ENCODE measurements at regions not wholly inside any gene's neighbourhood (a gene's known extent, or its start where the extent isn't known, plus 50 kb on each side); places are given as distances from the start of the nearest gene placed in this dataset.

DNA sequence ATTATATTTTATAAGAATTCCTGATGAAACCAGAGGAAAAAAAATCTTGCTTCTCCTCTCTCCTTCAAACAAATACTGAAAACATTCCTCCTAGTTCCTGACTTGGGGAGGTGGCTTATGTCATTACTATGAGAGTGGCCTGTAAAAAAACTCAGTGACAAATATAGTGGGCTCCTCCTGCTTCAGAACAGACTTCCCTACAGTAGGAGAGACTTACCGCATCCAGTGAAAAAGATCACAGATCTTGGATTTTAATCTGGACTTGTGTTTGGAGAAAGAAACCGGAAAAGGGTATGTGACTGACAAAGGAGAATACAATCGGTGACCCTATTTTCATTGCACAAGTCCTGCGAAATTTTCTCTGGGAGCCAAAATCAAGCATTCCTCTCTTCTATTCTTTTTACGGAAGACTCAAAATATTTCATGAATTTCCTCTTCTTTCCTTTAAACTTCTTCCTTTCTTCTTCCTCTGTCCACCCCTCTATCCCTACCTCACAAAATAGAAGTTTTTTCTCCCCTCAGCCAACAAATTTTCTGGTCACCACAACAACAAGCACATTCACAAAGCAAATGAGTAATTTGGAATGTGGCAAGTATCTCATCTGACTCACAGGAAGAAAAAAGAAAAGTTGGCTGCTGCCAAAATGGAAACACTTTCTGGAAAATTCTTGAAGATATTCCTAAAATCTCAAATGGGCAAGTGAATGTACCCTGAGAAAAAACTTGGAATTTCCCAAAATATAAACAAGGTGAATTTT, 185.1 kb upstream of the CDKN3 start:
- Histone ChIP-seq H3K4me1 (ENCODE audit: control insufficient read depth, insufficient read depth, low read length) (peaks cover 3% of the 10 kb centered on the region; the same call in 1 of the 2 replicates), H3K4me3 (ENCODE audit: low read depth, low read length) (no peak overlapping the region), H3K36me3 (ENCODE audit: control insufficient read depth, insufficient read depth, low read length) (no peaks in the 10 kb centered on the region), H3K9ac (ENCODE audit: low read depth, low read length) (no peak overlapping the region), H3K27me3 (ENCODE audit: control insufficient read depth, insufficient read depth, low read length) (no peaks in the 10 kb centered on the region), H3K27ac (ENCODE audit: low read depth, low read length) (peak overlapping the region; percentile 24), H3K9me3 (ENCODE audit: control insufficient read depth, insufficient read depth, low read length) (no peaks in the 10 kb centered on the region)

GRCh38 chr14:54213536-54213935, 183.3 kb upstream of the CDKN3 start:
- Histone ChIP-seq H3K4me3 (ENCODE audit: low read depth, low read length) (no peak overlapping the region), H3K9me3 (ENCODE audit: control insufficient read depth, insufficient read depth, low read length) (no peaks in the 10 kb centered on the region), H3K36me3 (ENCODE audit: control insufficient read depth, insufficient read depth, low read length) (no peaks in the 10 kb centered on the region), H3K4me1 (ENCODE audit: control insufficient read depth, insufficient read depth, low read length) (peaks cover 3% of the 10 kb centered on the region; the same call in 1 of the 2 replicates), H3K27me3 (ENCODE audit: control insufficient read depth, insufficient read depth, low read length) (peaks cover 14% of the 10 kb centered on the region), H3K27ac (ENCODE audit: low read depth, low read length) (no peak overlapping the region), H3K9ac (ENCODE audit: low read depth, low read length) (no peak overlapping the region)

- Histone ChIP-seq H3K36me3 (ENCODE audit: control insufficient read depth, insufficient read depth, low read length) (no peaks in the 10 kb centered on the region), H3K4me3 (ENCODE audit: low read depth, low read length) (no peak overlapping the region), H3K4me1 (ENCODE audit: control insufficient read depth, insufficient read depth, low read length) (peaks cover 23% of the 10 kb centered on the region), H3K27me3 (ENCODE audit: control insufficient read depth, insufficient read depth, low read length) (peaks cover 47% of the 10 kb centered on the region), H3K9ac (ENCODE audit: low read depth, low read length) (no peak overlapping the region), H3K9me3 (ENCODE audit: control insufficient read depth, insufficient read depth, low read length) (no peaks in the 10 kb centered on the region), H3K27ac (ENCODE audit: low read depth, low read length) (no peak overlapping the region)
Measured at GRCh38 chr14:54216827-54217226, 180.0 kb upstream of the CDKN3 start.

DNA sequence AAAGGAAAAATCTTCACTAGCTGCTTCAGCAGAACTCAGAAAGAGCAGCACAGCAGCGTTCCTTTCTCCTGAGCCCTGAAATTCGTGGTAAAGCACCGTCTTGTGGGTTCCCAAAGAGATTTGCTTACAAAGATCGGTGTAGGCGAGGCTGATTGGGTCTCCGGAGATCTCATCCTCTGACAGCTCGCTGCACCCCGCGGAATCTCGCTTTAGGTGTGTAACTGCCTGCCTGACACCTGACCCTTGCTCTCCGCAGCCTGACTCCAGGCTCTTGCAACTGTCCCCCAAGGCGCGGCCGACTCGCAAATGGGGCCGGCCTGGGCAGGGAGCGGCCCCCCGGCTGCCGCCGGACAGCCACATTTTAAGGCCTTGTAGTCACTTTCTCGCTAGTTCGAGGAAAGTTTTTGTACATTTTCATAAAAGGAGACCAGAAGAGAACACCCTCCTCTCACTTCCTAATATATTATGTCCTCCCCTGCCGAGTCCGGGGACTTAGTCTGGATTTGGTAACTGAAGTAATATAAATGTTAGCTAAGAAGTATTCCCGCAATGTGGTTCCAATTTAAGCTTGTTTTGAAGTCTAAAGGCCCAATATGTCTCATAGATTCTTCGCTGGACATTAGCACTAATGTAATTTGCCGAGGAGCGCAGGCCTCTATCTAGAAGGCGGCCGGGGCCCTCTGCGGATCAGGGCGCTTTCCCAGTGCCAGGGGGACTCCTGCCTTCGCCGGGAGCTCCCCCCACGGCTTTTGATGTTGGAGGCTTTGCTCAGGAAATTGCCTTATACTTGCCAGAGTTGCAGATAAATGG, 177.3 kb upstream of the CDKN3 start:
- Histone ChIP-seq H3K9ac (ENCODE audit: low read depth, low read length) (no peak overlapping the region), H3K4me3 (ENCODE audit: low read depth, low read length) (peak overlapping the region; percentile 63), H3K27ac (ENCODE audit: low read depth, low read length) (no peak overlapping the region), H3K27me3 (ENCODE audit: control insufficient read depth, insufficient read depth, low read length) (peaks cover 69% of the 10 kb centered on the region), H3K9me3 (ENCODE audit: control insufficient read depth, insufficient read depth, low read length) (no peaks in the 10 kb centered on the region), H3K36me3 (ENCODE audit: control insufficient read depth, insufficient read depth, low read length) (no peaks in the 10 kb centered on the region), H3K4me1 (ENCODE audit: control insufficient read depth, insufficient read depth, low read length) (peaks cover 34% of the 10 kb centered on the region)

- Histone ChIP-seq H3K4me1 (ENCODE audit: control insufficient read depth, insufficient read depth, low read length) (peaks cover 34% of the 10 kb centered on the region), H3K9ac (ENCODE audit: low read depth, low read length) (no peak overlapping the region), H3K27me3 (ENCODE audit: control insufficient read depth, insufficient read depth, low read length) (peaks cover 69% of the 10 kb centered on the region), H3K27ac (ENCODE audit: low read depth, low read length) (no peak overlapping the region), H3K9me3 (ENCODE audit: control insufficient read depth, insufficient read depth, low read length) (no peaks in the 10 kb centered on the region), H3K36me3 (ENCODE audit: control insufficient read depth, insufficient read depth, low read length) (no peaks in the 10 kb centered on the region), H3K4me3 (ENCODE audit: low read depth, low read length) (peak overlapping the region; percentile 63)
Measured at GRCh38 chr14:54220071-54220703, 176.6 kb upstream of the CDKN3 start.

- Histone ChIP-seq H3K36me3 (ENCODE audit: control insufficient read depth, insufficient read depth, low read length) (no peaks in the 10 kb centered on the region), H3K27ac (ENCODE audit: low read depth, low read length) (no peak overlapping the region), H3K27me3 (ENCODE audit: control insufficient read depth, insufficient read depth, low read length) (peaks cover 69% of the 10 kb centered on the region), H3K9me3 (ENCODE audit: control insufficient read depth, insufficient read depth, low read length) (no peaks in the 10 kb centered on the region), H3K9ac (ENCODE audit: low read depth, low read length) (no peak overlapping the region), H3K4me3 (ENCODE audit: low read depth, low read length) (peak overlapping the region; percentile 63), H3K4me1 (ENCODE audit: control insufficient read depth, insufficient read depth, low read length) (peaks cover 34% of the 10 kb centered on the region)
Measured at GRCh38 chr14:54220704-54221431, 175.9 kb upstream of the CDKN3 start.

DNA sequence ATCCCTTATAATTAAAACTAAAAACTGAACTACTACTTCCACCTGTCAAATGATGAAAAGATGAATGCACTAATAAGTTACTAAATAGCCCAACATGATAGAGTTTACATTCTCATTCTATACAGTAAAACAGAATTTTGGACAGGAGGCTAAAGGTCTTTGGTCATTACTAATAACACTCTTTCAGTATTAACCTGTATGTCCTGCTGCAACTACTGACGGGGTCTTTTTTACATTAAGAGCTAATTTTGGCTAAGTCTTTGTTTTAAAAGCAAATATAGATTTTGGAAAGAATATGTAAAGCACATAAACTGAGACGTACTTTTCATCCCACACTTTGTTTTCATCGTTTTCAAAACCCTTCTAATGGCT, 175.4 kb upstream of the CDKN3 start:
- H3K4me1 ChIP-seq (ENCODE audit: control insufficient read depth, insufficient read depth, low read length), result peaks cover 34% of the 10 kb centered on the region
- no peak overlapping the region for H3K27ac ChIP-seq (ENCODE audit: low read depth, low read length)
- peaks cover 69% of the 10 kb centered on the region for H3K27me3 ChIP-seq (ENCODE audit: control insufficient read depth, insufficient read depth, low read length)
- no peak overlapping the region for H3K9ac ChIP-seq (ENCODE audit: low read depth, low read length)
- no peaks in the 10 kb centered on the region for H3K36me3 ChIP-seq (ENCODE audit: control insufficient read depth, insufficient read depth, low read length)
- H3K9me3 ChIP-seq (ENCODE audit: control insufficient read depth, insufficient read depth, low read length), result no peaks in the 10 kb centered on the region
- no peak overlapping the region for H3K4me3 ChIP-seq (ENCODE audit: low read depth, low read length)

GRCh38 chr14:54221971-54222370, 174.8 kb upstream of the CDKN3 start:
- Histone ChIP-seq H3K27ac (ENCODE audit: low read depth, low read length) (no peak overlapping the region), H3K9ac (ENCODE audit: low read depth, low read length) (no peak overlapping the region), H3K9me3 (ENCODE audit: control insufficient read depth, insufficient read depth, low read length) (no peaks in the 10 kb centered on the region), H3K4me3 (ENCODE audit: low read depth, low read length) (no peak overlapping the region; the same call in 1 of the 2 replicates), H3K27me3 (ENCODE audit: control insufficient read depth, insufficient read depth, low read length) (peaks cover 69% of the 10 kb centered on the region), H3K4me1 (ENCODE audit: control insufficient read depth, insufficient read depth, low read length) (peaks cover 34% of the 10 kb centered on the region), H3K36me3 (ENCODE audit: control insufficient read depth, insufficient read depth, low read length) (no peaks in the 10 kb centered on the region)

- Histone ChIP-seq H3K9me3 (ENCODE audit: control insufficient read depth, insufficient read depth, low read length) (no peaks in the 10 kb centered on the region), H3K27me3 (ENCODE audit: control insufficient read depth, insufficient read depth, low read length) (peaks cover 51% of the 10 kb centered on the region), H3K4me1 (ENCODE audit: control insufficient read depth, insufficient read depth, low read length) (peaks cover 30% of the 10 kb centered on the region), H3K27ac (ENCODE audit: low read depth, low read length) (no peak overlapping the region), H3K9ac (ENCODE audit: low read depth, low read length) (no peak overlapping the region), H3K36me3 (ENCODE audit: control insufficient read depth, insufficient read depth, low read length) (no peaks in the 10 kb centered on the region), H3K4me3 (ENCODE audit: low read depth, low read length) (no peak overlapping the region)
Measured at GRCh38 chr14:54223831-54224402, 172.9 kb upstream of the CDKN3 start.

DNA sequence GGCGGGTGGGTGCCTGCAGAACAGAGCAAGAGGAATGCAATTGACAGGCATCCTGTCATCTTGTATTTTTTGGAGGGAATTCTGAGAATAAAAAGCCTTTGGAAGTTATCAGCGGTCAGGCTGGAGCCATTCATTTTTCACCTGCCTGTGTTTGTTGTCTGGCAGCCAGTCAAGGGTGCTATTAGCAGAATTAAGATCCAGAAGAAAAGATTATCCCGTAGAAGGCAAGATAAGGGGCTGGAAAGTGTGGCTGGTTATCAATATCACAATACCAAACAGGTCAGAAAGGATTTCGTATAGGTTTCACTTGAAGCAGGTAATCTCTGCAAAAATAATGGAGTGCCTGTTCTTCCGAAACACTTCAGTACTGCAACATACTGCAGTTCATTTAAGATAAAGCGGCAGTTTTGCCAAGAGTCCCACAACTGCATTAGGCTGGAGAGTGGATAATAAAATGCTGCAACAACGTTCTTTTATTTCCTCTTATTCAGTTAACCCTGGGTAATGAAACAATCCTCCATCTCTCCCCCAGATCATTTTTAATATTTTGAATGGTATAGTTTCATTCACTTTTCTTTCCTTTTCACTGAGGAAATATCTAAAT, 171.2 kb upstream of the CDKN3 start:
- Histone ChIP-seq H3K9ac (ENCODE audit: low read depth, low read length) (no peak overlapping the region), H3K4me3 (ENCODE audit: low read depth, low read length) (no peak overlapping the region), H3K9me3 (ENCODE audit: control insufficient read depth, insufficient read depth, low read length) (no peaks in the 10 kb centered on the region), H3K27me3 (ENCODE audit: control insufficient read depth, insufficient read depth, low read length) (peaks cover 35% of the 10 kb centered on the region), H3K4me1 (ENCODE audit: control insufficient read depth, insufficient read depth, low read length) (peaks cover 22% of the 10 kb centered on the region), H3K36me3 (ENCODE audit: control insufficient read depth, insufficient read depth, low read length) (no peaks in the 10 kb centered on the region), H3K27ac (ENCODE audit: low read depth, low read length) (no peak overlapping the region)

Data from HUES48 (cell line).